ENCODE measurements at regions not wholly inside any gene's neighbourhood (a gene's known extent, or its start where the extent isn't known, plus 50 kb on each side); places are given as distances from the start of the nearest gene placed in this dataset.

DNA sequence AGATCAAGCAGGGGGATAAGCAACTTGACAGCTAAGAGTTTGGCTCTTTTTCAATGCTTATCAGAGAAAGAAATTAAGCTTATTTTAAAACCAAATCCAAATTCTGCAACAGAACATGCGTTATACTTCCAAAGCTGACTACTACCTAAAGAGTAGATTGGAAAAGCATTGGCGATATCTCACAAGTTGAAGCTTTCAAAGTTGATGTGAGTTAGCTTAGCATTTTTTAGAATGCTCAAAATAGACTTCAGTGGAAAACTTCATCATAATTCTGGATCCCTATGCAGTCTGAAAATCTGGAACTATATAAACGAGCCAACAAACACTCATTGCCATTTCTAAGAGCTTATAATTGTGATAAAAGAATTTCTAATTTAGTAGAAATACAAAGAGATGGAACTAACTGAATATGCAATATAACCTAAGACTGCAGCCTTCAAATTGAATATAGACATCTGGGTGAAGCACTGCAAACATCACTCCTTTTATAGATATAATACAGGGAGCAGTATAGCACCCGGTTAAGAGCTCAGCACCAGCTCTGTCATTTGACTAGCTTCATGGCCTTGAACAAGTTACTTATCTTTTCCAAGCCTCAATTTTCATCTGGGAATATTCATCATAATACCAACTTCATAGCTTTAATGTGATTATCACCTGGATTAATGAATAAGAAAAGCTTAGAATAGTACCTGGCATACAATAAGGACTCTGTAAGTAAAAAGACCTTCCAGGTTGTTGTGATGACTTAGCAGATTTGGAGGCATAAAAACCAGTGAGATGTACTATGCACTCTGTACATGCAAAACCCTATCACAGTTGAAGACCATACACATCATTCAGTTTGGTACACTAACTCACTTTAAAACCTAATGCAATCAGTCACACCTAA is 242.7 kb upstream of the TTC14 start:
- peaks cover 3% of the 10 kb centered on the region for H3K9me3 Mint-ChIP-seq
- no peak overlapping the region for H3K4me3 Mint-ChIP-seq
- DNase-seq (ENCODE audit: low spot score in 2 of 2): no peak
- H3K27me3 Mint-ChIP-seq: peaks cover 5% of the 10 kb centered on the region
- no peak overlapping the region for H3K27ac Mint-ChIP-seq
- H3K4me1 Mint-ChIP-seq: no peaks in the 10 kb centered on the region
- no peaks in the 10 kb centered on the region for H3K36me3 Mint-ChIP-seq
- no peak for ATAC-seq (ENCODE audit: low read depth)

DNA sequence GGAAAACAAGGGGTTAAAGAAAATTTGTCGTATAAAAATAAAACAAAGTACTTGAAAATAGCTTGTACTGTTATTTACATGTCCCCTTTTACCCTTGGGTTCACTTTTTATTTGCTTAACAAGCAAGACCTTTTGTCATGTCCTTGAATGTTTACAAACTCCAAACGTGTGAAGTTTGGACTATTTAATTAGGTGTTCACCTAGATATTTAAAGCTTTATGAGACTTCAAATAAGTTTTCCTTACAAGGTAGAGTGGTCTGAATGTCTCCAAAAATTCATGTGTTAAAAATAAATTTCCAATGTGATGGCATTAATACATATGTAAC is 242.0 kb upstream of the TTC14 start:
- Mint-ChIP-seq H3K27ac (no peak overlapping the region), H3K36me3 (no peaks in the 10 kb centered on the region), H3K27me3 (peaks cover 5% of the 10 kb centered on the region), H3K4me3 (no peak overlapping the region), H3K4me1 (no peaks in the 10 kb centered on the region), H3K9me3 (peaks cover 3% of the 10 kb centered on the region)
- ATAC-seq (ENCODE audit: low read depth) (no peak), DNase-seq (ENCODE audit: low spot score in 2 of 2) (no peak)

DNA sequence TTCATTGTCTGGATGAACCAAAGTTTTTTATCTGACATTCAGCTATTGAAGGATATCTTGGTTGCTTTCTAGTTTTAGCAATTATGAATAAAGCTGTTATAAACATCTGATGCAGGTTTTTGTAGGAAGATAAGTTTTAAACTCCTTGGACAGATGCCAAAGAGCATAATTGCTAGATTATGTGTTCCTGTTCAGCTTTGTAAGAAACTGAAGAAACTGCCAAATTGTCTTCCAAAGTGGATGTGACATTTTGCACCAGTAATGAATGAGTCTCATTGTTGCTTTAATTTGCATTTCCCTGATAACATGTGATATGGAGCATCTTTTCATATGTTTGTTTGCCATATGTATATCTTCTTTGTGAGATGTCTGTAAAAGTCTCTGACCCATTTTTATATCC is 239.9 kb upstream of the TTC14 start:
- H3K9me3 Mint-ChIP-seq: peaks cover 3% of the 10 kb centered on the region
- no peaks in the 10 kb centered on the region for H3K4me1 Mint-ChIP-seq
- no peak for DNase-seq (ENCODE audit: low spot score in 2 of 2)
- no peak overlapping the region for H3K4me3 Mint-ChIP-seq
- H3K36me3 Mint-ChIP-seq: no peaks in the 10 kb centered on the region
- no peak for ATAC-seq (ENCODE audit: low read depth)
- peaks cover 3% of the 10 kb centered on the region for H3K27me3 Mint-ChIP-seq
- no peak overlapping the region for H3K27ac Mint-ChIP-seq

DNA sequence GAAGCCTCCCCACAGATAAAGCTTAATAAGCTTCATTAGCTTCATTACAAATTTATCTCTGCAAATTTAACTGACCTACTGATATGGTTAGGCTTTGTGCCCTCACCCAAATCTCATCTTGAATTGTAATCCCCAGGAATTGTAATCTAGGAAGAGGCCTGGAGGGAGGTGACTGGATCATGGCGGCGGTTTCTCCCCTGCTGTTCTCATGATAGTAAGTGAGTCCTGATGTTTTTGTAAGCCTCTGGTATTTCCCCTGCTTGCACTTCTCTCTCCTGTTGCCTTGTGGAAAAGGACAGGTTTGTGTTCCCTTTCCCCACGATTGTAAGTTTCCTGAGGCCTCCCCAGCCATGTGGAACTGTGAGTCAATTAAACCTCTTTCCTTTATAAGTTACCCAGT is 226.1 kb upstream of the TTC14 start:
- no peak for ATAC-seq (ENCODE audit: low read depth)
- H3K9me3 Mint-ChIP-seq: peaks cover 8% of the 10 kb centered on the region
- H3K4me3 Mint-ChIP-seq: no peak overlapping the region
- no peak for DNase-seq (ENCODE audit: low spot score in 2 of 2)
- H3K4me1 Mint-ChIP-seq: no peaks in the 10 kb centered on the region
- H3K27me3 Mint-ChIP-seq: no peaks in the 10 kb centered on the region
- no peaks in the 10 kb centered on the region for H3K36me3 Mint-ChIP-seq
- H3K27ac Mint-ChIP-seq: no peak overlapping the region

DNA sequence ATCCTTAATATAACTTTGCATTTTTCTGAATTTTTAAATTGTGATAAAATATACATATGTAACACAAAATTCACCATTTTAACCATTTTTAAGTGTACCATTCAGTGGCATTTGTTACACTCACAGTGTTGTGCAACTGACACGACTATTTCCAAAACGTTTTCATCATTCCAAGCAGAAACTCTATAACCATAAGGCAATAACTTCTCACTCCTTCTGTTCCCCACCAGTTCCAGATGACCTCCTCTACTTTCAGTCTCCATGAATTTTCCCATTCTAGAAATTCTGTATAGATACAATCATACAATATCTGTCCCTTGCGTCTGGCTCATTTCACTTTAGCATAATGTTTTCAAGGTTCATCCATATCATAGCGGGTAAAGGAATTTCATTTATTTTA is 223.5 kb upstream of the TTC14 start:
- Mint-ChIP-seq H3K27me3 (no peaks in the 10 kb centered on the region), H3K4me3 (no peak overlapping the region), H3K4me1 (no peaks in the 10 kb centered on the region), H3K36me3 (no peaks in the 10 kb centered on the region), H3K27ac (no peak overlapping the region), H3K9me3 (peaks cover 5% of the 10 kb centered on the region)
- DNase-seq (ENCODE audit: low spot score in 2 of 2) (no peak), ATAC-seq (ENCODE audit: low read depth) (no peak)

DNA sequence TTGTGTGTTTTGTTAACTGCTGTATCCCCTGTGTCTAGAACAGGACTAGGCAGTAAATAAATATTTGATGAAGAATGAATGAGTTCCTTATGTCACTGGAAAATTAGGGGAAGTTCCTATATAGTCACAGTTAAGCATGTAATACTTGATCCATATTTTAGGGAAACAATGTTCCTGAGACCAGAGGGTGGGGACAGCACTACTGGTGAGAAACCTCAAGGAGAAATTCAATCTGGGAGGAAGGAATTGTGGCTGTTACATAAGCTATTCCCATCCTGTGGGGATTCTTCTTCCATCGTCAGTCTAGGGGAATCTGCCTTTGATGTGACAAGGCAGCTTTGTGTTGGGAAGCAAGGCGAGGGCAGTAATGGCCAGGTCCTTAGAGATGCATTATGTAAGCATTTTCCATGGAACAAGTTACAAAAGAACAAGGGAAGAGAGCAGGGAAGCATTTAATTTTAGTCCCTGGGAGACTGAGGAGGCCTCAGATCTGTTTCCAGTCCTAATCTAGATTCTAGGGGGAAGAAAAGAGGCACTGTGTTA is 219.3 kb upstream of the TTC14 start:
- H3K9me3 Mint-ChIP-seq: peaks cover 1% of the 10 kb centered on the region
- no peaks in the 10 kb centered on the region for H3K27me3 Mint-ChIP-seq
- H3K4me1 Mint-ChIP-seq: no peaks in the 10 kb centered on the region
- no peak overlapping the region for H3K4me3 Mint-ChIP-seq
- H3K27ac Mint-ChIP-seq: no peak overlapping the region
- DNase-seq (ENCODE audit: low spot score in 2 of 2) (no peak), ATAC-seq (ENCODE audit: low read depth) (no peak)
- H3K36me3 Mint-ChIP-seq: no peaks in the 10 kb centered on the region

DNA sequence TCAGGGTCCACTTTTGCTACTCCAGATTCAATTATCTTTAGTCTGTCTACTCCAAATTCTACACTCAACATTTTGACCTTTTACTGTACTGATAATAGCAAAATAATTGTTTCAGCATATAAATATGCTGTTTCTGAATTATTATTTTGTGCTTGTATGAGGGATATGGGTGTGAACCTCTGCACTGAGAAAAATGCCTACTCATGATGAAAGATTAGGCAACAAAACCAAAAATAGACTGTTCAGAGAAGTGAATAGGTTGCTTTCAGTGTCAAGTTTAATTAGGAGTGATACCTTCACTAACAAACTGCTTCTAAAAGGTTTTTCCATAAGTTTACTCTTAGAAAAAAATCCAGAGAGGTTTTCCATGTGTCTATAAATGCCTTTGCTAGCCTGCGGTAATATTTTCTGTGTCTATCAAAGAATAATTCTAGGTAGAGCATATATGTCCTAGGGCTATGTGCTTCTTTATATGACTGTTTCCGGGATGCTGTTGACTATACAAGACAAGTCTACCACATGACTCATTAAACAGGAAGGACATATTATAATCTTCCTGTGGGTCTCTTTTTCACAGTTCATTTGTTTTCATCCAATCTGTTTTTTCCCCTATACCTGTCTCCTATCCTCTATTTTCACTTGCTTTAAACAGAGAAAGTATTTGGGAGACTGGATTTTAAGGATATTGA is 218.5 kb upstream of the TTC14 start:
- H3K9me3 Mint-ChIP-seq: peaks cover 1% of the 10 kb centered on the region
- no peaks in the 10 kb centered on the region for H3K27me3 Mint-ChIP-seq
- no peak for DNase-seq (ENCODE audit: low spot score in 2 of 2)
- H3K4me3 Mint-ChIP-seq: no peak overlapping the region
- H3K27ac Mint-ChIP-seq: no peak overlapping the region
- no peaks in the 10 kb centered on the region for H3K36me3 Mint-ChIP-seq
- no peak for ATAC-seq (ENCODE audit: low read depth)
- no peaks in the 10 kb centered on the region for H3K4me1 Mint-ChIP-seq

DNA sequence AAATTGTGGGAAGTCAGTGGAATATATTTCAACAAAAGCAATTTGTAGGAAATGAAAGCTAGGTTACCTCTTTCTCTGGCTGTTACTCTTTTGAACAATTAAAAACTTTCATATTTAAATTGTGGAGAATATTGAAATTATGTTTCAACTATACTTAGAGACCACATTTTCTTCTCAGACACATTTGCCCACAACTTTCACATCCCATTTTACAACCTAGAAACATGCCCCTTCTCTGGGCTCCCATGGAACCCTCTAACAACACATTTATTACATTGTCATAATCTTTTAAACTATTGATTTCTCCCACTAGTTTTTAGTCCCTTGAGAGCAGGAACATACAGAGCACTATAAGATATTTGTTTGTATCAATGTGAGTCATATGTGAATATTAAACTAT is 211.7 kb upstream of the TTC14 start:
- H3K27ac Mint-ChIP-seq: no peak overlapping the region

DNA sequence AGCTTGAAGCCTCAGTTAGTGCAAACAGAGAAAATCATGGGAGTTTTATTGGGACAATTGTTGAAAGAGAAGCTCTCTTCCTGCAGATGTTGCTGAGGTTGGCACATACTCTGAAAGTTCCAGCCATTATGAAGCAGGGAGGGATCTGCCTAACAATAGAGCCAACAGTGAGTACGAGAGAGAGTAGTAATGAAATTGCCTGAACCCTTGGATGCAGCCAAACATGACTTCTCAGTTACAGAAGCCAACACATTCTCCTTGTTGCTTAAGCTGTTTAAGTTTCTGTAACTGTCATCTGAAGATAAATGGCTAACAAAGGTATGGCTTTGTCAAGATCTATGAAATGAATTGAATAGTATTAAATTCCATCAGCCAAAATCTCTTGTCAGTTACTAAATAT is 211.0 kb upstream of the TTC14 start:
- Mint-ChIP-seq H3K36me3 (no peaks in the 10 kb centered on the region), H3K4me3 (no peak overlapping the region), H3K9me3 (no peaks in the 10 kb centered on the region), H3K27ac (no peak overlapping the region), H3K27me3 (no peaks in the 10 kb centered on the region), H3K4me1 (no peaks in the 10 kb centered on the region)
- ATAC-seq (ENCODE audit: low read depth) (no peak), DNase-seq (ENCODE audit: low spot score in 2 of 2) (no peak)

More for the DNA sequence above, 211.7 kb upstream of the TTC14 start:
- Mint-ChIP-seq H3K27me3 (no peaks in the 10 kb centered on the region), H3K9me3 (no peaks in the 10 kb centered on the region), H3K4me3 (no peak overlapping the region), H3K36me3 (no peaks in the 10 kb centered on the region), H3K4me1 (no peaks in the 10 kb centered on the region)
- DNase-seq (ENCODE audit: low spot score in 2 of 2): no peak
- no peak for ATAC-seq (ENCODE audit: low read depth)

DNA sequence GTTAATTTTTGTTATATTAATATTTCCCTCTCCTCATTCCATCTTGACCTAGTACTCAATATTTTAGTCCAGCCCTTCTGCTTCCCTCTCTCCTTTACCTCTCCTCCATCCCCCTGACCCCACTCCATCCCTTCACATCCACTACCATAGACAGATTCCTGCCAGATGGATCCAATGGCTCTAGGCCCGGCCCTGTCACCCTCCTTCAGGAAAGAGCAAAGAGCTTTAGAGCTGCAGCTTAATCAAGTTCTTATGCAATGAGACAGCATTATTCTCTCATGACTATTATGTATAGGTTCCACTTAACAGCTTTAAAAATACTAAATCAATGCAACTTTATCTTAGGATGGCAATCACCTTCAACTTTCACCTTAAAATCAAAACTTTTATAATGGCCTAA is 200.7 kb upstream of the TTC14 start:
- DNase-seq (ENCODE audit: low spot score in 2 of 2): no peak
- no peak for ATAC-seq (ENCODE audit: low read depth)
- H3K27ac Mint-ChIP-seq: no peak overlapping the region
- H3K36me3 Mint-ChIP-seq: no peaks in the 10 kb centered on the region
- H3K4me3 Mint-ChIP-seq: no peak overlapping the region
- H3K4me1 Mint-ChIP-seq: peaks cover 2% of the 10 kb centered on the region
- H3K9me3 Mint-ChIP-seq: no peaks in the 10 kb centered on the region
- H3K27me3 Mint-ChIP-seq: peaks cover 1% of the 10 kb centered on the region

DNA sequence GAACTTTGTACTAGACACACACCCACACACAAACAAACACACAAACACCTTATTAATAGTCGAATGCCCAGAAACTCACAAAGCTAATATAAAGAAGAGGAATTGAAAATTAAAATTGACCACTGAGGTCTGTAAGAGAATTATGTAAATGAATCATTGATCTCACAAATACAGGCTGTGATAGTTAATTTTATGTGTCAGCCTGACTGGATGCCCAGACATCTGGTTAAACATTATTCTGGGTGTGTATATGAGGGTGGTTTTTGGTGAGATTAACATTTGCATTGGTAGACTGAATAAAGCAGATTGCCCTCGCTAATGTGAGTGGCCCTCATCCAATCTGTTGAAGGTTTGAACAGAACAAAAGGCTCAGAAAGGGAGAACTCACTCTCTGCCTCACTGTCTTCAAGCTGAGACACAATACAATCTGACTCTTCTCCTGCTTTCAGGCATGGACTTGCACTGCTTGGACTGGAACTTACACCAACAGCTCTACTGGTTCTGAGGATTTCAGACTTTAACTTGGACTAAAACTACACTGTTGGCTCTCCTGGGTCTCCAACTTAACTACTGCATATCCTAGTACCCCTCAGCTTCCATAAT is 199.4 kb upstream of the TTC14 start:
- no peak for ATAC-seq (ENCODE audit: low read depth)
- no peak for DNase-seq (ENCODE audit: low spot score in 2 of 2)
- Mint-ChIP-seq H3K36me3 (no peaks in the 10 kb centered on the region), H3K9me3 (no peaks in the 10 kb centered on the region), H3K4me3 (no peak overlapping the region), H3K4me1 (peaks cover 2% of the 10 kb centered on the region), H3K27me3 (peaks cover 1% of the 10 kb centered on the region), H3K27ac (no peak overlapping the region)

DNA sequence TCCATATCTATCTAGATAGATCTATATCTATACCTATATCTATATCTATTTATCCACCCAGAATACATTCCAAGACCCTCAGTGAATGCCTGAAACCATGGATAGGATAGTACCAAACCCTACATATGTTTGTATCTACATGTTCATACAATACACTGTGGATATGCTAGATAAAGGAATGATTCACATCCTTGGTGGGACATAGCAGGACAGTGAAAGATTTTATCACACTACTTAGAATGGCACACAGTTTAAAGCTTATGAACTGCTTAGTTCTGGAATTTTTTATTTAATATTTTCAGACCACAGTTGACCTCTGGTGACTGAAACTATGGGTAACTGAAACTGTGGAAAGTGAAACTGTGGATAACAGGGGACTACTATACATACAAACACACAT is 198.8 kb upstream of the TTC14 start:
- Mint-ChIP-seq H3K27me3 (peaks cover 1% of the 10 kb centered on the region), H3K4me1 (peaks cover 2% of the 10 kb centered on the region), H3K36me3 (no peaks in the 10 kb centered on the region), H3K4me3 (no peak overlapping the region), H3K27ac (no peak overlapping the region), H3K9me3 (no peaks in the 10 kb centered on the region)
- ATAC-seq (ENCODE audit: low read depth) (no peak), DNase-seq (ENCODE audit: low spot score in 2 of 2) (no peak)

DNA sequence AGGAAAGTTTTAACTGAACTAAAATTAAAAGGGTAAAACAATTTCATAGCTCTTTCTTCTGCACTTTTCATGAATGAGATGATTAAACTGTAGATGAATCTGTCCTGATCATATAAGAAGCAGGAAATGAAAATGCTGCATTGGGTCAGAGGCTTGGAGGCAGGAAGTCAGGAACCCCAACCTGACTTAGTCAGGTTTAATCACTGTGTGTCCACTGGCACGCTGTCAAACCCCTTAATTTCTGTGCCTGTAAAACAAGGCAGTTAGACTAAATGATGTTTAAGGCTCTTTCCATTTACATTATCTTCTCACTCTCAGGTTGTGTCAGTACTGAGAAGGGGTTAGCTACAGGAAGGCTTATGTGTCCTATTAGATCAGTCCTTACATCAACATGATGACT is 193.3 kb upstream of the TTC14 start:
- ATAC-seq (ENCODE audit: low read depth) (no peak), DNase-seq (ENCODE audit: low spot score in 2 of 2) (no peak)
- Mint-ChIP-seq H3K4me3 (no peak overlapping the region), H3K27ac (no peak overlapping the region), H3K36me3 (no peaks in the 10 kb centered on the region), H3K27me3 (peaks cover 2% of the 10 kb centered on the region), H3K9me3 (no peaks in the 10 kb centered on the region), H3K4me1 (peaks cover 2% of the 10 kb centered on the region)

DNA sequence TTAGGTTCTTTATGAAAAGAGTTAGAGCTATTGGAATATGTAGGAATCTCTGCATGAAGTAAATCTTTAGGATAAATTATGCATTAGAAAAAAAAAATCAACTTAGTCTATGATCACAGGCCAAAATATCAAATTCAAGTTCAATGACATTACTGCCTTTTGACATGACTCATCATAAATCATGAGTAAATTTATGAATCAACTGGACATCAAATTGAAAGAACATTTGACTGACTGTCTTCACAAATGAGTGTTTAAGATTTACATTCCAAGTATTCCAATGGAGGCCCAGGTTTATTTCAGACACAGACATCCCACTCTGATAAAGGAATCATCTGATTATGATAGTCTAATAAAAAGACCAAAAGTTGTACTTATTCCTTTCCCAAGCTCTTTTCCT is 192.8 kb upstream of the TTC14 start:
- no peaks in the 10 kb centered on the region for H3K9me3 Mint-ChIP-seq
- no peak for ATAC-seq (ENCODE audit: low read depth)
- no peaks in the 10 kb centered on the region for H3K36me3 Mint-ChIP-seq
- no peak overlapping the region for H3K27ac Mint-ChIP-seq
- H3K27me3 Mint-ChIP-seq: peaks cover 2% of the 10 kb centered on the region
- H3K4me3 Mint-ChIP-seq: no peak overlapping the region
- peaks cover 2% of the 10 kb centered on the region for H3K4me1 Mint-ChIP-seq
- DNase-seq (ENCODE audit: low spot score in 2 of 2): no peak

Measured in memory B cell (primary cell).